Mammary epithelial cell (primary cell): ENCODE measurements at regions not wholly inside any gene's neighbourhood (a gene's known extent, or its start where the extent isn't known, plus 50 kb on each side); places are given as distances from the start of the nearest gene placed in this dataset.

Source experiments
- CTCF ChIP-seq, 2 donors: IDR thresholded peaks in 1 of 2; conservative IDR thresholded peaks in 1 of 2; 2 replicates each; pipeline ENCODE4 v1.5.1; 2011 to 2012; ENCODE audit warnings: inconsistent platforms in 2 of 2, low read length in 2 of 2, mild to moderate bottlenecking in 2 of 2, control low read depth in 1 of 2, low read depth in 1 of 2; ENCODE audit not compliant: insufficient read depth in 1 of 2; ENCODE audit errors: extremely low read depth in 1 of 2
- EZH2 ChIP-seq: IDR thresholded peaks from 2 replicates; pipeline ENCODE4 v1.6.1; 2012; ENCODE audit warnings: low read length, inconsistent platforms, borderline replicate concordance

- TF ChIP-seq CTCF (conservative IDR thresholded peaks at IDR 0.05 in 1 of 2, IDR thresholded peaks at IDR 0.05 in 1 of 2; ENCODE audit: extremely low read depth in 1 of 2, insufficient read depth in 1 of 2, low read depth in 1 of 2, low read length in 2 of 2) (no peak), EZH2 (no peak)
Measured at GRCh38 chr12:84506282-84506681, 406.3 kb downstream of the SLC6A15 start.
